ENCODE measurements at regions not wholly inside any gene's neighbourhood (a gene's known extent, or its start where the extent isn't known, plus 50 kb on each side); places are given as distances from the start of the nearest gene placed in this dataset.

DNA sequence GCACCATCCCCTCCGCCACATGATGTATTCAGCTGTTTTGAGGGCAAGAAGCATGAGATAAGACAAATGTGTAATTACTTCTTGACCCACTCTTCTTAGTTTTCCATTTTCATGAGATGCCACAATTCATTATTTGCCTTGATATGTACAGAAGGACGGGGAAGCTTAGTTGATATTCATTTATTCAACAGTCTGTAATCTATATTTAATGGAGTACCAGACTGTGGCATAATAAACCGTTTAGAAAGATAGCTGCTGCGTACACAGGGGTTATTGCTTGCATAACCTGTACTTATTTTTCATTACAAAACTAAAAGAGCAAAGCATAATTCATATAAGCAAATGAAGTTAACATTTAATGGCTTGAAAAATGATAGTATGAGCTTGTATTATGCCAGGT is 466.4 kb upstream of the GYPC start:
- Histone ChIP-seq H3K4me2 (no peak overlapping the region), H3K4me1 (ENCODE audit: insufficient read depth) (no peaks in the 10 kb centered on the region), H3K4me3 (no peak overlapping the region), H3K27me3 (no peaks in the 10 kb centered on the region), H3K9me3 (ENCODE audit: low read depth) (no peaks in the 10 kb centered on the region), H2AFZ (no peak overlapping the region), H3K27ac (no peak overlapping the region), H3K9me2 (replicated peaks; ENCODE audit: insufficient read depth) (no peaks in the 10 kb centered on the region), H3K36me3 (replicated peaks; ENCODE audit: insufficient read depth, low read depth) (no peaks in the 10 kb centered on the region), H4K20me1 (ENCODE audit: insufficient read depth, poor library complexity, severe bottlenecking) (no peaks in the 10 kb centered on the region), H3K79me2 (no peaks in the 10 kb centered on the region)
- 86% methylated on average over 4 of the region's 4 CpGs for whole genome bisulfite sequencing (ENCODE audit: low lambda C conversion rate, missing lambda C conversion rate)
- TF ChIP-seq, protein P1, sequence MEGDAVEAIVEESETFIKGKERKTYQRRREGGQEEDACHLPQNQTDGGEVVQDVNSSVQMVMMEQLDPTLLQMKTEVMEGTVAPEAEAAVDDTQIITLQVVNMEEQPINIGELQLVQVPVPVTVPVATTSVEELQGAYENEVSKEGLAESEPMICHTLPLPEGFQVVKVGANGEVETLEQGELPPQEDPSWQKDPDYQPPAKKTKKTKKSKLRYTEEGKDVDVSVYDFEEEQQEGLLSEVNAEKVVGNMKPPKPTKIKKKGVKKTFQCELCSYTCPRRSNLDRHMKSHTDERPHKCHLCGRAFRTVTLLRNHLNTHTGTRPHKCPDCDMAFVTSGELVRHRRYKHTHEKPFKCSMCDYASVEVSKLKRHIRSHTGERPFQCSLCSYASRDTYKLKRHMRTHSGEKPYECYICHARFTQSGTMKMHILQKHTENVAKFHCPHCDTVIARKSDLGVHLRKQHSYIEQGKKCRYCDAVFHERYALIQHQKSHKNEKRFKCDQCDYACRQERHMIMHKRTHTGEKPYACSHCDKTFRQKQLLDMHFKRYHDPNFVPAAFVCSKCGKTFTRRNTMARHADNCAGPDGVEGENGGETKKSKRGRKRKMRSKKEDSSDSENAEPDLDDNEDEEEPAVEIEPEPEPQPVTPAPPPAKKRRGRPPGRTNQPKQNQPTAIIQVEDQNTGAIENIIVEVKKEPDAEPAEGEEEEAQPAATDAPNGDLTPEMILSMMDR (IDR thresholded peaks at IDR 0.05; ENCODE audit: poor library complexity) = no peak
- TF ChIP-seq EZH2 (IDR thresholded peaks at IDR 0.05; ENCODE audit: borderline replicate concordance) (no peak), EZH2phosphoT487 (IDR thresholded peaks at IDR 0.05; ENCODE audit: low read depth, severe bottlenecking, unreplicated experiment) (no peak)
- DNase-seq (ENCODE audit: low spot score) = no peak

DNA sequence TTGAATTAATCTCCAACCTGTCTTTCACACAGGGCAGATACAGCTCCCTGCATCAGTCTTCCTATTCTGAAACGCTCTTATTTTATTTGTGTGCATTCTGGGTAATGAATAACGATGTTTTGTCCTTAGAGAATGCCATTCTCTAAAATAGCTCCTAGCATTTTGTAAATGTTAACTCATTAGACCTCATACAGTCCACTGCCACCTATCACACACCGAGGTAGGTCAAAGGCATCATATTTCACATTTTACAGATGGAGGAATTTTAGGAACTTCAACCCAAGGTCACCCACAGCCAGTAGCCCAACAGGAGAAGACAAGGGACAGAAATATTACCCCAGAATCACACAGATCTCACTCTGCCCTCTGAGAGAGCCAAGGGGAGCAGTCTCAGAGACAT is 455.4 kb upstream of the GYPC start:
- 62% methylated on average over 3 of the region's 3 CpGs for WGBS (ENCODE audit: low lambda C conversion rate, missing lambda C conversion rate)

GRCh38 chr2:126208266-126208665 is 447.7 kb upstream of the GYPC start:
- H3K4me3 ChIP-seq = no peak overlapping the region
- TF ChIP-seq EZH2 (IDR thresholded peaks at IDR 0.05; ENCODE audit: borderline replicate concordance) (no peak), EZH2phosphoT487 (IDR thresholded peaks at IDR 0.05; ENCODE audit: low read depth, severe bottlenecking, unreplicated experiment) (no peak)
- TF ChIP-seq, protein P1 (IDR thresholded peaks at IDR 0.05; ENCODE audit: poor library complexity) = no peak
- no peak overlapping the region for H3K27ac ChIP-seq
- H2AFZ ChIP-seq = no peak overlapping the region
- no peaks in the 10 kb centered on the region for H4K20me1 ChIP-seq (ENCODE audit: insufficient read depth, poor library complexity, severe bottlenecking)
- H3K9me2 ChIP-seq (replicated peaks; ENCODE audit: insufficient read depth) = no peaks in the 10 kb centered on the region
- no peak for DNase-seq (ENCODE audit: low spot score)
- no peaks in the 10 kb centered on the region for H3K36me3 ChIP-seq (replicated peaks; ENCODE audit: insufficient read depth, low read depth)
- no peaks in the 10 kb centered on the region for H3K27me3 ChIP-seq
- no peak overlapping the region for H3K4me2 ChIP-seq
- no peaks in the 10 kb centered on the region for H3K9me3 ChIP-seq (ENCODE audit: low read depth)
- H3K79me2 ChIP-seq = no peaks in the 10 kb centered on the region
- no peaks in the 10 kb centered on the region for H3K4me1 ChIP-seq (ENCODE audit: insufficient read depth)
- 82% methylated on average over 3 of the region's 3 CpGs for WGBS (ENCODE audit: low lambda C conversion rate, missing lambda C conversion rate)

More for the DNA sequence above, 455.4 kb upstream of the GYPC start:
- no peaks in the 10 kb centered on the region for H3K36me3 ChIP-seq (replicated peaks; ENCODE audit: insufficient read depth, low read depth)
- no peaks in the 10 kb centered on the region for H3K4me1 ChIP-seq (ENCODE audit: insufficient read depth)
- H3K79me2 ChIP-seq = no peaks in the 10 kb centered on the region
- H3K4me2 ChIP-seq = no peak overlapping the region
- no peaks in the 10 kb centered on the region for H3K27me3 ChIP-seq
- no peaks in the 10 kb centered on the region for H4K20me1 ChIP-seq (ENCODE audit: insufficient read depth, poor library complexity, severe bottlenecking)
- no peak for TF ChIP-seq EZH2phosphoT487 (IDR thresholded peaks at IDR 0.05; ENCODE audit: low read depth, severe bottlenecking, unreplicated experiment)
- TF ChIP-seq EZH2 (IDR thresholded peaks at IDR 0.05; ENCODE audit: borderline replicate concordance) = no peak
- TF ChIP-seq, protein P1 (IDR thresholded peaks at IDR 0.05; ENCODE audit: poor library complexity) = no peak
- no peak overlapping the region for H2AFZ ChIP-seq
- no peak overlapping the region for H3K4me3 ChIP-seq
- H3K9me2 ChIP-seq (replicated peaks; ENCODE audit: insufficient read depth) = no peaks in the 10 kb centered on the region
- DNase-seq (ENCODE audit: low spot score) = no peak
- H3K9me3 ChIP-seq (ENCODE audit: low read depth) = no peaks in the 10 kb centered on the region
- no peak overlapping the region for H3K27ac ChIP-seq

GRCh38 chr2:126212735-126213134 is 443.2 kb upstream of the GYPC start:
- Histone ChIP-seq H3K36me3 (replicated peaks; ENCODE audit: insufficient read depth, low read depth) (no peaks in the 10 kb centered on the region), H4K20me1 (ENCODE audit: insufficient read depth, poor library complexity, severe bottlenecking) (no peaks in the 10 kb centered on the region), H3K27ac (no peak overlapping the region), H3K4me2 (no peak overlapping the region), H3K9me2 (replicated peaks; ENCODE audit: insufficient read depth) (no peaks in the 10 kb centered on the region), H3K9me3 (ENCODE audit: low read depth) (no peaks in the 10 kb centered on the region), H3K27me3 (no peaks in the 10 kb centered on the region), H3K79me2 (no peaks in the 10 kb centered on the region), H2AFZ (no peak overlapping the region), H3K4me1 (ENCODE audit: insufficient read depth) (no peaks in the 10 kb centered on the region), H3K4me3 (no peak overlapping the region)
- TF ChIP-seq EZH2 (IDR thresholded peaks at IDR 0.05; ENCODE audit: borderline replicate concordance) = no peak
- TF ChIP-seq EZH2phosphoT487 (IDR thresholded peaks at IDR 0.05; ENCODE audit: low read depth, severe bottlenecking, unreplicated experiment) = no peak
- TF ChIP-seq, protein P1 (IDR thresholded peaks at IDR 0.05; ENCODE audit: poor library complexity) = no peak
- WGBS (ENCODE audit: low lambda C conversion rate, missing lambda C conversion rate) = 93% methylated on average over 2 of the region's 2 CpGs
- DNase-seq (ENCODE audit: low spot score) = no peak
